Adrenal gland (tissue), 5 donors: ENCODE measurements at regions not wholly inside any gene's neighbourhood (a gene's known extent, or its start where the extent isn't known, plus 50 kb on each side); places are given as distances from the start of the nearest gene placed in this dataset.

Source experiments
- CTCF ChIP-seq, 6 experiments: fragments of 450-650 bp in 4 of 6; fragments of 200-600 bp in 2 of 6; sonication (generic) in 1 of 6; IDR thresholded peaks; 1 replicate in 5 of 6; 2 replicates in 1 of 6; pipeline versions ENCODE4 v1.5.1 to v1.8.0; 2016 to 2021; ENCODE audit warnings: antibody characterized with exemption in 6 of 6, mild to moderate bottlenecking in 2 of 6, moderate library complexity in 1 of 6
- POLR2A ChIP-seq, 2 donors: fragments of 450-650 bp; IDR thresholded peaks; one replicate each; pipeline ENCODE4 v1.6.1; 2017; ENCODE audit warnings: antibody characterized with exemption in 2 of 2, mild to moderate bottlenecking in 2 of 2, moderate library complexity in 1 of 2
- donor health status: DM: no; HTN: no; CAD: no.

- no peak for TF ChIP-seq CTCF (IDR thresholded peaks at IDR 0.05)
- no peak for TF ChIP-seq POLR2A (IDR thresholded peaks at IDR 0.05)
Measured at GRCh38 chr21:16536140-16536539, 806.4 kb downstream of the USP25 start.
